ENCODE measurements at regions not wholly inside any gene's neighbourhood (a gene's known extent, or its start where the extent isn't known, plus 50 kb on each side); places are given as distances from the start of the nearest gene placed in this dataset.

GRCh38 chr6:100262086-100262485, 202.6 kb downstream of the SIM1 start:
- CTCF ChIA-PET: interaction anchor here (0.6 kb wide), 1 partner anchor 1129 kb away, joined by 4 read pairs; no protein-coding TSS in a partner anchor
- POLR2A ChIA-PET (ENCODE audit: low non-redundant PET): no interaction called here
- no peak overlapping the region for H3K27ac ChIP-seq
- no peak for DNase-seq (ENCODE audit: low spot score)
- no peak for TF ChIP-seq CTCF (conservative IDR thresholded peaks at IDR 0.05; ENCODE audit: low read depth)

- CTCF ChIA-PET: interaction anchor here (0.6 kb wide), 1 partner anchor 1128 kb away, joined by 4 read pairs; no protein-coding TSS in a partner anchor
Measured at GRCh38 chr6:100261486-100261885, 203.2 kb downstream of the SIM1 start.

GRCh38 chr6:100260584-100260983, 204.1 kb downstream of the SIM1 start:
- no peak for DNase-seq (ENCODE audit: low spot score)
- POLR2A ChIA-PET (ENCODE audit: low non-redundant PET): no interaction called here
- CTCF ChIA-PET: no interaction called here
- TF ChIP-seq CTCF (conservative IDR thresholded peaks at IDR 0.05; ENCODE audit: low read depth): no peak
- H3K27ac ChIP-seq: no peak overlapping the region

More at GRCh38 chr6:100261486-100261885, 203.2 kb downstream of the SIM1 start:
- H3K27ac ChIP-seq: no peak overlapping the region
- TF ChIP-seq CTCF (conservative IDR thresholded peaks at IDR 0.05; ENCODE audit: low read depth): no peak
- POLR2A ChIA-PET (ENCODE audit: low non-redundant PET): interaction anchor here (0.5 kb wide), 1 partner anchor 1112 kb away, joined by 5 read pairs; no protein-coding TSS in a partner anchor
- no peak for DNase-seq (ENCODE audit: low spot score)

- DNase-seq (ENCODE audit: low spot score): no peak
- no peak overlapping the region for H3K27ac ChIP-seq
- POLR2A ChIA-PET (ENCODE audit: low non-redundant PET): no interaction called here
- TF ChIP-seq CTCF (conservative IDR thresholded peaks at IDR 0.05; ENCODE audit: low read depth): no peak
- CTCF ChIA-PET: no interaction called here
Measured at GRCh38 chr6:100259865-100260264, 204.9 kb downstream of the SIM1 start.

GRCh38 chr6:100258752-100259151, 206.0 kb downstream of the SIM1 start:
- no peak for TF ChIP-seq CTCF (conservative IDR thresholded peaks at IDR 0.05; ENCODE audit: low read depth)
- H3K27ac ChIP-seq: no peak overlapping the region
- no peak for DNase-seq (ENCODE audit: low spot score)
- POLR2A ChIA-PET (ENCODE audit: low non-redundant PET): no interaction called here
- CTCF ChIA-PET: interaction anchor here (1.3 kb wide), 1 partner anchor 202 kb away, joined by 5 read pairs; no protein-coding TSS in a partner anchor

GRCh38 chr6:100257793-100258395, 206.8 kb downstream of the SIM1 start:
- no peak for DNase-seq (ENCODE audit: low spot score)
- no peak overlapping the region for H3K27ac ChIP-seq
- no peak for TF ChIP-seq CTCF (conservative IDR thresholded peaks at IDR 0.05; ENCODE audit: low read depth)
- ChIA-PET CTCF (interaction anchor here (0.6 to 1.3 kb wide), 3 partner anchors 65 to 203 kb away, joined by 4 to 5 read pairs (median 4); no protein-coding TSS in a partner anchor), POLR2A (ENCODE audit: low non-redundant PET) (no interaction called here)
